Tibial nerve (tissue), 4 donors: ENCODE measurements at regions not wholly inside any gene's neighbourhood (a gene's known extent, or its start where the extent isn't known, plus 50 kb on each side); places are given as distances from the start of the nearest gene placed in this dataset.

Experiments
- DNase-seq, 2 donors: peaks; one replicate each; pipeline ENCODE4 v3.0.0-alpha.2; 2019; ENCODE audit warnings: low spot score in 2 of 2
- H3K27ac ChIP-seq, 4 donors: fragments of 200-600 bp; sonication (generic) in 3 of 4; one replicate each; pipeline ENCODE4 v1.5.1; 2017 to 2019; ENCODE audit warnings: mild to moderate bottlenecking in 1 of 4
- H3K27me3 ChIP-seq, 2 donors: fragments of 200-600 bp; sonication (generic) in 1 of 2; one replicate each; pipeline versions ENCODE4 v1.5.1 to v1.6.0; 2017 to 2019
- H3K36me3 ChIP-seq, 3 donors: fragments of 200-600 bp; sonication (generic); one replicate each; pipeline ENCODE4 v1.5.1; 2018 to 2019
- H3K4me1 ChIP-seq, 4 donors: fragments of 200-600 bp; sonication (generic) in 3 of 4; one replicate each; pipeline ENCODE4 v1.5.1; 2017 to 2019
- H3K4me3 ChIP-seq, 4 donors: fragments of 200-600 bp; sonication (generic) in 3 of 4; one replicate each; pipeline ENCODE4 v1.5.1; 2017 to 2019; ENCODE audit warnings: mild to moderate bottlenecking in 1 of 4, moderate library complexity in 1 of 4
- H3K9me3 ChIP-seq, 4 donors: fragments of 200-600 bp; sonication (generic) in 3 of 4; one replicate each; pipeline ENCODE4 v1.5.1; 2017 to 2019
- EP300 ChIP-seq, 2 donors: sonication (generic); formaldehyde crosslinking; IDR thresholded peaks; one replicate each; pipeline ENCODE4 v1.6.1; 2017; ENCODE audit warnings: antibody characterized with exemption in 2 of 2, mild to moderate bottlenecking in 1 of 2
- POLR2A ChIP-seq, 2 donors: fragments of 450-650 bp; IDR thresholded peaks; one replicate each; pipeline ENCODE4 v1.6.1; 2017; ENCODE audit warnings: antibody characterized with exemption in 2 of 2, mild to moderate bottlenecking in 2 of 2, moderate library complexity in 2 of 2
- WGBS, 2 donors: methylation state at CpG; one replicate each; pipeline ENCODE4 v1.1.5; 2018; 5-methylcytosine and 5-hydroxymethylcytosine counted together
- TF ChIP-seq, protein P1 (sequence below), 5 experiments: fragments of 200-600 bp in 3 of 5; fragments of 450-650 bp in 2 of 5; sonication (generic) in 3 of 5; IDR thresholded peaks; one replicate each; pipeline ENCODE4 v1.5.1; 2016 to 2019; ENCODE audit warnings: antibody characterized with exemption in 5 of 5, mild to moderate bottlenecking in 3 of 5, moderate library complexity in 2 of 5

DNA sequence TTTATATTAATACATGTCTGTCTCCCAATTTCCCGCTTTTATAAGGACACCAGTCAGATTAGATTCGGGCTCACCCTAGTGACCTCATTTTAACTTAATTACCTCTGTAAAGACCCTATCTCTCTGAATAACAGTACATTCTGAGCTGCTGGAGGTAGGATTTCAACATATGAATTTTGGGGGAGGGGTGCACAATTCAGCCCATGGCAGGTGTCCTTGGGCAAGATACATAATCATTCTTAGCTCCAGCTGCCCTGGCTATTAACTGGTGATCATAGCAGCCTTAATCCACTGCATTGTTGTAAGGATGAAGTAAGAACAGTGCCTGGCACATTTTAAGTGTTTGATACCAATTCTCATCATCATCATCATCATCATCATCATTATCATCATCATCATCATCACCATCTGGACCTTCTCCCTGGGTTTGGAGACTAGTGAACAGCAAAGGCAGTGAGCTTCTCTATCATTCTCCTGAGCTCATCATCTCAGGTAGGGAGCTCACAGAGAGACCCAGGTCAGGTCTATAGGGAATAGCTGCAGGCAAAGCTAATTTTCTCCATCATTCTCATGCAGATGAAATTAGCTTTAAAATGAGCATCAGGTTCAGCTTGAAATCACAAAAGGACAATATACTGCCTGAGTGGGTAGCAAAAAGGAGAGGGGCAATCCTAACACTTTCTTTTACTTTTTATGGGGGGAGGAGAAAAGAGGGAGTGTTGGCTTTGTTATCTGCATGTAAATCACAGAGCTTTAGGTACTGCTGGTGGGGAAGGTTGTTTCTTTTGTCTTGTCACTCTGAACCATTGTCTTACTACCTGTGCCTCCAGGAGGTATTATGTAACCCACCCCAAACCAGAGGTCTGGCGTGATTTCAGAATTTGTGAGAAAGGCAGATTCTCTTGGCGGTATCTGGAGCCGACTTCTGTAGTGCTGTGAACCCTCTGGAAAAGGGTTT lies 125.5 kb upstream of the SPRED2 start:
- Histone ChIP-seq H3K4me3 (no peak overlapping the region), H3K4me1 (peaks cover 0 to 8% (median 4%) of the 10 kb centered on the region in 4 donors), H3K27ac (no peak overlapping the region), H3K27me3 (no peaks in the 10 kb centered on the region), H3K36me3 (no peaks in the 10 kb centered on the region), H3K9me3 (no peaks in the 10 kb centered on the region)
- no peak for DNase-seq
- TF ChIP-seq POLR2A (IDR thresholded peaks at IDR 0.05): no peak
- TF ChIP-seq EP300 (IDR thresholded peaks at IDR 0.05): no peak
- TF ChIP-seq, protein P1, sequence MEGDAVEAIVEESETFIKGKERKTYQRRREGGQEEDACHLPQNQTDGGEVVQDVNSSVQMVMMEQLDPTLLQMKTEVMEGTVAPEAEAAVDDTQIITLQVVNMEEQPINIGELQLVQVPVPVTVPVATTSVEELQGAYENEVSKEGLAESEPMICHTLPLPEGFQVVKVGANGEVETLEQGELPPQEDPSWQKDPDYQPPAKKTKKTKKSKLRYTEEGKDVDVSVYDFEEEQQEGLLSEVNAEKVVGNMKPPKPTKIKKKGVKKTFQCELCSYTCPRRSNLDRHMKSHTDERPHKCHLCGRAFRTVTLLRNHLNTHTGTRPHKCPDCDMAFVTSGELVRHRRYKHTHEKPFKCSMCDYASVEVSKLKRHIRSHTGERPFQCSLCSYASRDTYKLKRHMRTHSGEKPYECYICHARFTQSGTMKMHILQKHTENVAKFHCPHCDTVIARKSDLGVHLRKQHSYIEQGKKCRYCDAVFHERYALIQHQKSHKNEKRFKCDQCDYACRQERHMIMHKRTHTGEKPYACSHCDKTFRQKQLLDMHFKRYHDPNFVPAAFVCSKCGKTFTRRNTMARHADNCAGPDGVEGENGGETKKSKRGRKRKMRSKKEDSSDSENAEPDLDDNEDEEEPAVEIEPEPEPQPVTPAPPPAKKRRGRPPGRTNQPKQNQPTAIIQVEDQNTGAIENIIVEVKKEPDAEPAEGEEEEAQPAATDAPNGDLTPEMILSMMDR (IDR thresholded peaks at IDR 0.05): no peak
- WGBS, 2 donors: 81 to 82% methylated on average over 5 of the region's 5 CpGs

DNA sequence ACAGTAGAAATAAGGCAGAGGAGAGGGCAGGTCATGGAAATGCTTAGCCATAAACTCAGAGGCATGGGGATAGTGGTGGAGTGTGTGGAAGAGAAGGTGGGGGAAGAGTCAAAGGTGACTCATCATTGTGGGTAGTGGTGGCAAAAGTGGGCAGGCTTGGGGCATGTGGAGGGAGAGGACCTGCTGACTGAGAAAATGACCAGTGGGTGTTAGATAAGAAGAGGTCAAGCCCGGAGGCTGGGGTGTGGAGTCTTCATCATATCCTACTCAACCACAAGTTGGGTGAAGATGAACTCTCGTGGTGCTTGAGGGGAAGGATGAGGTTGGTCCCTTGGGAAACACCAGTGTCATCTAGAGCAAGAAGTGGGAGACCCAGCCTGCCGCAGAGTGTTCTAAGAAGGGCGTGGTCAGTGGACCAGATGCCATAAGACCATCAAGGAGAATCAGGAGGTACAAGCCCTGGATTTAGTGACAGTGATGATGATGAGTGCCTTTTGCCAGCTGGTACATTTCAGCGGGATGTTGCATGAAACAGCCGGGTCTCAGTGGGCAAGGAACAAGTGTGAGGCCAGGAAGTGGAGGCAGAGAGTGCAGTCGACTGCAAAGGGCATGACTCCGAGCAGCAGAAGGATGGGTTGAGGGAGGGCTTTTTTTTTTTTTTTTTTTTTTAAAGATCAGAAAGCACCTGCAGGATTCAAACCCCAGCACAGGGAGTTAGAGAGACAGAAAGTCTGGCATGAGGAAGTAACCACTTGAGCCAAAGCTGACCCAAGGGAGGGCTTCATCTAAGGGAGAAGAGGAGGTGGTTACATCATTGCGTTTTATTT lies 122.6 kb upstream of the SPRED2 start:
- TF ChIP-seq POLR2A (IDR thresholded peaks at IDR 0.05) (no peak), EP300 (IDR thresholded peaks at IDR 0.05) (no peak)
- TF ChIP-seq, protein P1 (IDR thresholded peaks at IDR 0.05): no peak
- Histone ChIP-seq H3K9me3 (no peaks in the 10 kb centered on the region), H3K4me1 (peaks cover 0 to 8% (median 4%) of the 10 kb centered on the region in 4 donors), H3K27ac (no peak overlapping the region), H3K27me3 (no peaks in the 10 kb centered on the region), H3K4me3 (no peak overlapping the region), H3K36me3 (no peaks in the 10 kb centered on the region)
- DNase-seq: no peak
- WGBS, 2 donors: 66 to 67% methylated on average over 9 of the region's 9 CpGs

DNA sequence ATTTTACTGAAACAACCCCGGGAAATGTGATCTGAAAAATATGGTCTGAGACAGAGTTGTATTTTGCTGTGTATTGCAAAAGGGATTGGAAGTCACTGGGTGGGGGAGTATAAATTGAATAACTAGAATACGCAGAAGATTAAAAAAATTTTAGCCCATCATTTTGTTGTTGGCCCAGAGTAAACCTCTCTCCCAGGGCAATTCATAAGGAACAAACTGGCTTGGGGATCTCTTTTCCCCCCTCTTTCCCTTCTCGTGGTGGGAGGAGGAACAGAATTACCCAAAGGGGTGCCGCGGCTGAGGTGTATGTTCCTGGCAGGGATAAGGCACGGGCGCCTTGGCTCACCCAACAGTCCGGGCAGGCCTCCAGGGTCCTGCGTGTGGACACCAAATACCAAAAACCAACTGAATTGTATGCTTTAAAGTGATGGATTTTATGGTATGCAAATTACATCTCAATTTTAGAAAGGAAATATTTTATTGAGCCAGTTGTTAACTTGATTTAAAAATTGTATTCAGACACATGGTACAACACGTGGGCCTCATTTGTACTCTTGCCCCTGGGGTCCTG lies 121.2 kb upstream of the SPRED2 start:
- Histone ChIP-seq H3K9me3 (no peaks in the 10 kb centered on the region), H3K4me3 (no peak overlapping the region), H3K36me3 (no peaks in the 10 kb centered on the region), H3K4me1 (peaks cover 0 to 8% (median 4%) of the 10 kb centered on the region in 4 donors), H3K27me3 (no peaks in the 10 kb centered on the region), H3K27ac (no peak overlapping the region)
- TF ChIP-seq EP300 (IDR thresholded peaks at IDR 0.05) (no peak), POLR2A (IDR thresholded peaks at IDR 0.05) (no peak)
- TF ChIP-seq, protein P1 (IDR thresholded peaks at IDR 0.05): no peak
- DNase-seq: no peak
- WGBS, 2 donors: 55 to 61% methylated on average over 10 of the region's 10 CpGs

DNA sequence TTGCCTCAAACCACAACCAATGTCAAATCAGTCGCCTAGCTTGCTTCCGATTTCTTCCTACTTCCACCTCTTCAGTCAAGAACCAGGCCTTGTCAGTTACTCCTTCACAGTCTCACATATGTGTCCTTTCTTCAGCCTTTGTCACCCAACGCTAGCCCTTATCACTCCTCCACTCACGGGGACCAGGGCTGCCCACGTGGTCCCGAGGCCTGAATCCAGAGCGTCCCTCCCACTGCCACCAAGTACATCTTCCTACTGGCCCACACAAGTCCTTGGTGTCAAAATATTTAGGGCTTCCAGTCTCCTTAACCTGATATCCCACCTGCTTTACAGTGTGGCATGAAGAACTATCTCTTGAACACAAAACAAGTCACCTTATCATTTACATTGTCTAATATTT lies 119.1 kb upstream of the SPRED2 start:
- 87 to 91% methylated on average over 7 of the region's 7 CpGs for WGBS, 2 donors
- Histone ChIP-seq H3K4me3 (no peak overlapping the region), H3K36me3 (no peaks in the 10 kb centered on the region), H3K4me1 (peaks cover 0 to 8% (median 4%) of the 10 kb centered on the region in 4 donors), H3K27me3 (no peaks in the 10 kb centered on the region), H3K9me3 (no peaks in the 10 kb centered on the region), H3K27ac (no peak overlapping the region)
- DNase-seq: no peak
- TF ChIP-seq POLR2A (IDR thresholded peaks at IDR 0.05): no peak
- TF ChIP-seq, protein P1 (IDR thresholded peaks at IDR 0.05): no peak
- TF ChIP-seq EP300 (IDR thresholded peaks at IDR 0.05): no peak
